Osteoblast (primary cell): ENCODE measurements at regions not wholly inside any gene's neighbourhood (a gene's known extent, or its start where the extent isn't known, plus 50 kb on each side); places are given as distances from the start of the nearest gene placed in this dataset. TPM values are rescaled to one million over a fixed set of nuclear protein-coding genes. Genes with fewer than 3 reads are reported as not detected.

ENCODE experiments used
- DNase-seq: peaks from one replicate; pipeline ENCODE4 v3.0.0; 2011; ENCODE audit warnings: low spot score, mixed read lengths; ENCODE audit not compliant: insufficient read length; ENCODE audit errors: missing footprints
- H2AFZ ChIP-seq: 2 replicates; pipeline ENCODE4 v1.6.0; 2011; ENCODE audit warnings: mild to moderate bottlenecking, low read length
- H3K27ac ChIP-seq: 2 replicates; pipeline ENCODE4 v1.5.1; 2011; ENCODE audit warnings: mild to moderate bottlenecking, low read depth, low read length, moderate library complexity
- H3K27me3 ChIP-seq: 2 replicates; pipeline ENCODE4 v1.6.0; 2012; ENCODE audit warnings: mild to moderate bottlenecking, control low read depth, inconsistent platforms, low read length, moderate library complexity; ENCODE audit not compliant: insufficient read depth
- H3K36me3 ChIP-seq: 2 replicates; pipeline ENCODE4 v1.5.1; 2011; ENCODE audit warnings: mild to moderate bottlenecking, low read length, control low read depth, moderate library complexity; ENCODE audit not compliant: insufficient read depth
- H3K4me1 ChIP-seq: 2 replicates; pipeline ENCODE4 v1.5.1; 2011; ENCODE audit warnings: mild to moderate bottlenecking, low read length, control low read depth, moderate library complexity; ENCODE audit not compliant: insufficient read depth
- H3K4me2 ChIP-seq: 2 replicates; pipeline ENCODE4 v1.6.0; 2011; ENCODE audit warnings: mild to moderate bottlenecking, low read length; ENCODE audit not compliant: insufficient read depth
- H3K4me3 ChIP-seq: fragments of 200-600 bp; sonication (generic); 3 replicates; pipeline ENCODE4 v1.5.1; 2012; ENCODE audit warnings: mild to moderate bottlenecking, low read length, inconsistent platforms; ENCODE audit not compliant: insufficient read depth
- H3K79me2 ChIP-seq: 2 replicates; pipeline ENCODE4 v1.6.0; 2012; ENCODE audit warnings: mild to moderate bottlenecking, low read length, control low read depth, inconsistent platforms; ENCODE audit not compliant: insufficient read depth
- H3K9me3 ChIP-seq: 2 replicates; pipeline ENCODE4 v1.5.1; 2011; ENCODE audit warnings: low read depth, low read length, control low read depth
- H4K20me1 ChIP-seq: 2 replicates; pipeline ENCODE4 v1.6.0; 2012; ENCODE audit warnings: mild to moderate bottlenecking, low read length, control low read depth; ENCODE audit not compliant: insufficient read depth
- small RNA-seq: library from RNA; depleted of rRNA; stranded (forward); fragments of <200 nt; gene quantifications from one replicate; pipeline ENCODE3, GENCODE V24; 2012
- TF ChIP-seq, protein P1 (sequence below): IDR thresholded peaks from 2 replicates; pipeline ENCODE4 v1.5.1; 2011; ENCODE audit warnings: mild to moderate bottlenecking, low read depth, low read length, moderate library complexity; ENCODE audit errors: extremely low read depth

DNA sequence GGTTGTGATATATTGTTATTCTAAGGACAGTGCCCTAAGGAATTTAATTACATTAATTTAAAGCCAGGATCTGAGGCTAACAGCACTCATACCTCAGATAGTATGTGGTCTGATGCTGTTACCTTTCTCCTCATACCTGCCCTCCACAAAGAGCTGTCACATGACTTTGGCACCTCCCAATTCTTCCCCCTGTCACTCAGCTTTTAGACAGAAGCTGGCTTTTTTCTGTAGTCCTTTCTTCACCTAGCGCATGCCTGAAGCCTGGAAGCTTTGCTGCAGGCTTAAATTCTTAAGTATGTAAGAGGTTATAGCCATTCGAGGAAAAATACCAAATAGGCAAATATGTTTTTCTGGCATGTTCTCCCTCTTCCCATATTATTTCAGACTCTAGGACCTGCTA is 61.0 kb upstream of the ADAMTS19 start:
- Histone ChIP-seq H3K4me2 (no peak overlapping the region), H3K36me3 (no peaks in the 10 kb centered on the region), H3K79me2 (no peaks in the 10 kb centered on the region), H3K9me3 (no peaks in the 10 kb centered on the region), H3K27me3 (no peaks in the 10 kb centered on the region), H3K4me1 (no peaks in the 10 kb centered on the region), H2AFZ (no peak overlapping the region), H4K20me1 (no peaks in the 10 kb centered on the region), H3K4me3 (no peak overlapping the region), H3K27ac (no peak overlapping the region)
- no peak for DNase-seq
- TF ChIP-seq, protein P1, sequence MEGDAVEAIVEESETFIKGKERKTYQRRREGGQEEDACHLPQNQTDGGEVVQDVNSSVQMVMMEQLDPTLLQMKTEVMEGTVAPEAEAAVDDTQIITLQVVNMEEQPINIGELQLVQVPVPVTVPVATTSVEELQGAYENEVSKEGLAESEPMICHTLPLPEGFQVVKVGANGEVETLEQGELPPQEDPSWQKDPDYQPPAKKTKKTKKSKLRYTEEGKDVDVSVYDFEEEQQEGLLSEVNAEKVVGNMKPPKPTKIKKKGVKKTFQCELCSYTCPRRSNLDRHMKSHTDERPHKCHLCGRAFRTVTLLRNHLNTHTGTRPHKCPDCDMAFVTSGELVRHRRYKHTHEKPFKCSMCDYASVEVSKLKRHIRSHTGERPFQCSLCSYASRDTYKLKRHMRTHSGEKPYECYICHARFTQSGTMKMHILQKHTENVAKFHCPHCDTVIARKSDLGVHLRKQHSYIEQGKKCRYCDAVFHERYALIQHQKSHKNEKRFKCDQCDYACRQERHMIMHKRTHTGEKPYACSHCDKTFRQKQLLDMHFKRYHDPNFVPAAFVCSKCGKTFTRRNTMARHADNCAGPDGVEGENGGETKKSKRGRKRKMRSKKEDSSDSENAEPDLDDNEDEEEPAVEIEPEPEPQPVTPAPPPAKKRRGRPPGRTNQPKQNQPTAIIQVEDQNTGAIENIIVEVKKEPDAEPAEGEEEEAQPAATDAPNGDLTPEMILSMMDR: no peak

DNA sequence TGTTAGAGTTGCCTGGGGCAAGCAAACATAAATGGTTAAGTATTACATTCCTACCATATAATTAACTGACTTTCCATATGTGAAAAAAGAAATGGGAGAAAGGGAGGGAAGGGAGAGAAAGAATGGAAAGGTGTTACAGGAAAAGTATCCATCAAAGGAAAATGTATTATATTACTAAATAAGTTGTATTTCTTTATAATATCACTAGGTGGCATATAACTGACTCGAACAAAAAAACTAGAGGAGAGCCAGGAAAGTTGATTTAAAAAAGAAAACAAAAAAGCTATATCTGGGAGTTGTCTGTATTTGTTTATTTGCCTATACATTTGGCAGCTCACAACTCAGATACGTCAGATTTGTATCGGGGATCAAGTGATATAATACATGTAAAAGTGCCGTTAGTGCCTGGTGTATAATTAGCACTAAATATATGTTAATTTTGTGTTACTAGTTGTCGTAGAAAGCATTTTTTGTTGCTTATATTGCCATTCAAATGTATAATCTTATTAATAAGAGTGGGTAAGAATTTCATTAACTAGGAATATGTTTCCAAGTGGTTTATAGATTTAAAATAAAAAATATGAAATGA is 59.6 kb upstream of the ADAMTS19 start:
- H3K36me3 ChIP-seq: no peaks in the 10 kb centered on the region
- H3K9me3 ChIP-seq: no peaks in the 10 kb centered on the region
- no peak overlapping the region for H3K4me2 ChIP-seq
- H3K79me2 ChIP-seq: no peaks in the 10 kb centered on the region
- TF ChIP-seq, protein P1: peak; percentile 12
- H4K20me1 ChIP-seq: no peaks in the 10 kb centered on the region
- no peaks in the 10 kb centered on the region for H3K4me1 ChIP-seq
- H3K4me3 ChIP-seq: no peak overlapping the region
- no peak for DNase-seq
- H2AFZ ChIP-seq: no peak overlapping the region
- no peak overlapping the region for H3K27ac ChIP-seq
- no peaks in the 10 kb centered on the region for H3K27me3 ChIP-seq

DNA sequence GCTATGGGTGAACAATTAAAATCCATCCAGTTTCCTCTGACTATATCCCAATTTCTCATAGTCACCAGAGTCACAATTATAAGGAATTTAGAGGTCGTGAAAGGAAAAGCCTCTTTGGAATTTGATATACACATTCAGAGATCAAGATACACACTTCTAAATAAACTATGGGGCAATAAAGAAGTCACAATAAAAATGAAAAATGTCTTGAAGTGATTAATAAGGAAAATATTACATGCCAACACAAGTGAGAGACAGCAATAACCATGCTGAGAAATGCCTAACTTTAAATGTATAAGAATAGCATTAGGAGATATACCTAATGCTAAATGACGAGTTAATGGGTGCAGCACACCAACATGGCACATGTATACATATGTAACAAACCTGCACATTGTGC is 54.9 kb upstream of the ADAMTS19 start:
- Histone ChIP-seq H3K4me3 (no peak overlapping the region), H4K20me1 (no peaks in the 10 kb centered on the region), H3K79me2 (no peaks in the 10 kb centered on the region), H2AFZ (no peak overlapping the region), H3K4me2 (no peak overlapping the region), H3K4me1 (no peaks in the 10 kb centered on the region), H3K9me3 (no peaks in the 10 kb centered on the region), H3K36me3 (no peaks in the 10 kb centered on the region), H3K27ac (no peak overlapping the region), H3K27me3 (no peaks in the 10 kb centered on the region)
- DNase-seq: no peak
- TF ChIP-seq, protein P1: no peak

DNA sequence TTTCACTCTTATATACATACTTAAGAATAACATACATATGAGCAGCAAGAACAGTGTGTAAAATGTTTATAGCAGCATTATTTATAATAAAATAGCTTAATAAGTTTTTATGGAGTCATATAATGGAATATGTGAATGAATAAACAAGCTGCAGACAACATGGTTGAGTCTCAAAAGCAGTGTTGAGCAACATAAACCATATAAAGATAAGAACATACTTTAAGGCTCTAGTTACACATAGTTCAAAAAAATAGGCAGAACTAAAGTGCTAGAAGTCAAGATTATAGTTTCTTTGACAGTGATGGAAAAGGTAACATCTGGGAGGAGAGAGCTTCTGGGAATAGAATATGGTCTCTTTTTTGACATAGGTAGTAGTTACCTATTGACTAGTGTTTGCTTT is 53.7 kb upstream of the ADAMTS19 start:
- Histone ChIP-seq H3K4me3 (no peak overlapping the region), H3K4me1 (no peaks in the 10 kb centered on the region), H3K4me2 (no peak overlapping the region), H3K27me3 (no peaks in the 10 kb centered on the region), H3K36me3 (no peaks in the 10 kb centered on the region), H3K27ac (no peak overlapping the region), H3K79me2 (no peaks in the 10 kb centered on the region), H3K9me3 (no peaks in the 10 kb centered on the region), H4K20me1 (no peaks in the 10 kb centered on the region), H2AFZ (no peak overlapping the region)
- TF ChIP-seq, protein P1: no peak
- no peak for DNase-seq

Small RNA genes lying in the stretch of these regions (small RNA-seq; reads per million reads assigned to genes)
- not detected for gene MIR4460
